Sigmoid colon (tissue), 4 donors: ENCODE measurements at regions not wholly inside any gene's neighbourhood (a gene's known extent, or its start where the extent isn't known, plus 50 kb on each side); places are given as distances from the start of the nearest gene placed in this dataset.

Source experiments
- CTCF ChIP-seq, 4 experiments: fragments of 450-650 bp in 3 of 4; fragments of 200-600 bp in 1 of 4; IDR thresholded peaks; one replicate each; pipeline ENCODE4 v1.5.1; 2016 to 2019; ENCODE audit warnings: antibody characterized with exemption in 4 of 4, mild to moderate bottlenecking in 3 of 4, moderate library complexity in 2 of 4
- EP300 ChIP-seq, 4 donors: sonication (generic); formaldehyde crosslinking; IDR thresholded peaks; one replicate each; pipeline ENCODE4 v1.6.1; 2017; ENCODE audit warnings: antibody characterized with exemption in 4 of 4
- POLR2A ChIP-seq, 2 donors: fragments of 450-650 bp; IDR thresholded peaks; one replicate each; pipeline ENCODE4 v1.6.1; 2016; ENCODE audit warnings: antibody characterized with exemption in 2 of 2, mild to moderate bottlenecking in 2 of 2, moderate library complexity in 2 of 2
- POLR2AphosphoS5 ChIP-seq, 4 donors: sonication (generic); formaldehyde crosslinking; IDR thresholded peaks; one replicate each; pipeline ENCODE4 v1.6.1; 2017; ENCODE audit warnings: antibody characterized with exemption in 4 of 4

DNA sequence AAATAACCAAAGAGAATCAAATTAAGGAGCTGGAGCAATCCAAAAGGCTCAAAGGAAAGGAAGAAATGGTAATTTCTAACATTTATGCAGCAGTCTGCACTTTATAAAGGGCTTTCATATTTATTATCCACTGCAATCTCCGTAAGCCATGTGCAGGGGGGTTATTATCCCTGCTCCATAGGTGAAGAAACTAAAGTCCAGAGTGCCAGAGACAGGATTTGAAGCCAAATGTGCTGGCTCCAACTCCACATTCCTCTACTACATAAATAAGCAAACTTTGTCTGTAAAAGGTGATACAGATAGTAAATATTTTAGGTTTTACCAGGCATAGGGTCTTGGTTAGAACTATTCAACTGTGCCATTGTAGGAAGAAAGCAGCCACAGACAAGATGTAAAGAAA, 221.4 kb downstream of the MINAR1 start:
- TF ChIP-seq POLR2AphosphoS5 (IDR thresholded peaks at IDR 0.05) (no peak), POLR2A (IDR thresholded peaks at IDR 0.05) (no peak), CTCF (IDR thresholded peaks at IDR 0.05) (no peak), EP300 (IDR thresholded peaks at IDR 0.05) (no peak)
